Activated CD8-positive, alpha-beta T cell treated with anti-CD3 and anti-CD28 coated beads for 36 hours (primary cell): ENCODE measurements at regions not wholly inside any gene's neighbourhood (a gene's known extent, or its start where the extent isn't known, plus 50 kb on each side); places are given as distances from the start of the nearest gene placed in this dataset.
A peak's percentile ranks its signal among the peaks of the same experiment; 100 is the strongest.

Source experiments
- ATAC-seq: fragments of 200-7000 bp; cut with Tn5 transposase; one replicate; pipeline ENCODE4 v1.10.0; 2021; ENCODE audit warnings: mild to moderate bottlenecking, moderate library complexity
- CTCF ChIA-PET: fragments of 350-600 bp; sonication (Branson Sonifier 250); formaldehyde crosslinking; loops from one replicate; lab custom pipeline; 2021; ENCODE audit warnings: antibody characterized with exemption; lab: Charles Lee
- POLR2A ChIA-PET: fragments of 350-600 bp; sonication (Branson Sonifier 250); formaldehyde crosslinking; loops from one replicate; lab custom pipeline; 2021; ENCODE audit warnings: antibody characterized with exemption; lab: Charles Lee
- DNase-seq: peaks from one replicate; pipeline ENCODE4 v3.0.0-alpha.2; 2020
- H3K27ac Mint-ChIP-seq: one replicate; pipeline ENCODE4 v1.8.0; 2021; ENCODE audit warnings: mild to moderate bottlenecking, mixed read lengths
- H3K27me3 Mint-ChIP-seq: one replicate; pipeline ENCODE4 v1.8.0; 2021; ENCODE audit warnings: mixed read lengths
- H3K36me3 Mint-ChIP-seq: one replicate; pipeline ENCODE4 v1.8.0; 2021; ENCODE audit warnings: low read depth, mixed read lengths
- H3K4me1 Mint-ChIP-seq: one replicate; pipeline ENCODE4 v1.8.0; 2021; ENCODE audit warnings: low read depth, mixed read lengths
- H3K4me3 Mint-ChIP-seq: one replicate; pipeline ENCODE4 v1.8.0; 2021; ENCODE audit warnings: mild to moderate bottlenecking, moderate library complexity, mixed read lengths
- H3K9me3 Mint-ChIP-seq: one replicate; pipeline ENCODE4 v1.8.0; 2021; ENCODE audit warnings: mixed read lengths
- CTCF ChIP-seq: fragments of 200-600 bp; IDR thresholded peaks from one replicate; pipeline ENCODE4 v1.8.0; 2022; ENCODE audit warnings: antibody characterized with exemption, mild to moderate bottlenecking
- intact Hi-C: fragments of 100-400 bp; cut with micrococcal nuclease; formaldehyde crosslinking; loops from one replicate; pipeline ENCODE4 v1.10.0; 2022

GRCh38 chr4:104693601-104694201 lies 199.0 kb upstream of the CXXC4 start:
- ChIA-PET CTCF (no interaction called here), POLR2A (no interaction called here)
- Mint-ChIP-seq H3K4me3 (no peak overlapping the region), H3K27ac (no peak overlapping the region), H3K36me3 (no peaks in the 10 kb centered on the region), H3K27me3 (peaks cover 3% of the 10 kb centered on the region), H3K4me1 (no peaks in the 10 kb centered on the region), H3K9me3 (peaks cover 3% of the 10 kb centered on the region)
- DNase-seq (peak; percentile 4), ATAC-seq (no peak)
- no peak for TF ChIP-seq CTCF
- intact Hi-C loops: no loop called here

GRCh38 chr4:104716584-104716983 lies 221.9 kb upstream of the CXXC4 start:
- no peak overlapping the region for H3K4me3 Mint-ChIP-seq
- ATAC-seq (no peak), DNase-seq (no peak)
- ChIA-PET POLR2A (no interaction called here), CTCF (no interaction called here)
- intact Hi-C loops: no loop called here
- H3K4me1 Mint-ChIP-seq: no peaks in the 10 kb centered on the region
- TF ChIP-seq CTCF: no peak
- H3K27me3 Mint-ChIP-seq: no peaks in the 10 kb centered on the region
- H3K27ac Mint-ChIP-seq: no peak overlapping the region
- no peaks in the 10 kb centered on the region for H3K36me3 Mint-ChIP-seq
- H3K9me3 Mint-ChIP-seq: no peaks in the 10 kb centered on the region

GRCh38 chr4:104719539-104720230 lies 225.0 kb upstream of the CXXC4 start:
- ATAC-seq (no peak), DNase-seq (no peak)
- Mint-ChIP-seq H3K4me3 (no peak overlapping the region), H3K4me1 (no peaks in the 10 kb centered on the region), H3K27ac (no peak overlapping the region), H3K9me3 (no peaks in the 10 kb centered on the region), H3K27me3 (no peaks in the 10 kb centered on the region), H3K36me3 (no peaks in the 10 kb centered on the region)
- TF ChIP-seq CTCF: no peak
- ChIA-PET POLR2A (no interaction called here), CTCF (no interaction called here)
- intact Hi-C loops: no loop called here

GRCh38 chr4:104722467-104722866 lies 227.8 kb upstream of the CXXC4 start:
- intact Hi-C loops: no loop called here
- Mint-ChIP-seq H3K36me3 (no peaks in the 10 kb centered on the region), H3K4me1 (no peaks in the 10 kb centered on the region), H3K27ac (no peak overlapping the region), H3K27me3 (no peaks in the 10 kb centered on the region), H3K4me3 (no peak overlapping the region), H3K9me3 (no peaks in the 10 kb centered on the region)
- TF ChIP-seq CTCF: no peak
- ATAC-seq (no peak), DNase-seq (no peak)
- ChIA-PET POLR2A (no interaction called here), CTCF (no interaction called here)

- no peaks in the 10 kb centered on the region for H3K27me3 Mint-ChIP-seq
- DNase-seq (no peak), ATAC-seq (no peak)
- no peak overlapping the region for H3K4me3 Mint-ChIP-seq
- no peak overlapping the region for H3K27ac Mint-ChIP-seq
- no peaks in the 10 kb centered on the region for H3K4me1 Mint-ChIP-seq
- TF ChIP-seq CTCF: no peak
- intact Hi-C loops: no loop called here
- POLR2A ChIA-PET: no interaction called here
- H3K9me3 Mint-ChIP-seq: no peaks in the 10 kb centered on the region
- CTCF ChIA-PET: no interaction called here
- no peaks in the 10 kb centered on the region for H3K36me3 Mint-ChIP-seq
Measured at GRCh38 chr4:104726002-104726401, 231.3 kb upstream of the CXXC4 start.
